ENCODE measurements at regions not wholly inside any gene's neighbourhood (a gene's known extent, or its start where the extent isn't known, plus 50 kb on each side); places are given as distances from the start of the nearest gene placed in this dataset.

- in situ Hi-C loops (cut with MboI): no loop called here
- CTCF ChIA-PET: no interaction called here
- H3K79me2 ChIP-seq (ENCODE audit: control insufficient read depth, insufficient read depth, low read length): no peaks in the 10 kb centered on the region
- intact Hi-C loops (cut with micrococcal nuclease; ENCODE audit: unreplicated experiment): no loop called here
- H3K36me3 ChIP-seq (ENCODE audit: control insufficient read depth in 2 of 2, insufficient read depth in 2 of 2, low read length in 1 of 2): no peaks in the 10 kb centered on the region
- no TSS peak for BruUV-seq (replicated peaks)
- H3K9me3 ChIP-seq (replicated peaks; ENCODE audit: control insufficient read depth, insufficient read depth, low read length): no peaks in the 10 kb centered on the region
- ATAC-seq: no peak
- H3K9ac ChIP-seq (ENCODE audit: control insufficient read depth, insufficient read depth, low read length): no peak overlapping the region
- H4K20me1 ChIP-seq (ENCODE audit: control insufficient read depth, insufficient read depth): no peaks in the 10 kb centered on the region
- POLR2A ChIA-PET: no interaction called here
- H3K4me1 ChIP-seq (ENCODE audit: control insufficient read depth, insufficient read depth, low read length): no peaks in the 10 kb centered on the region
- H3K4me2 ChIP-seq (ENCODE audit: control insufficient read depth, insufficient read depth): no peak overlapping the region
- H3K4me3 ChIP-seq: no peak overlapping the region
- TF ChIP-seq POU2F2 (IDR thresholded peaks at IDR 0.05; ENCODE audit: borderline replicate concordance, low read depth, low read length) (no peak), SIX5 (IDR thresholded peaks at IDR 0.05; ENCODE audit: low read depth, low read length, severe bottlenecking) (no peak), ZNF384 (IDR thresholded peaks at IDR 0.05; ENCODE audit: borderline replicate concordance, low read depth, low read length) (no peak), PBX3 (IDR thresholded peaks at IDR 0.05; ENCODE audit: insufficient replicate concordance, low read depth, low read length) (no peak)
- RAD21 ChIA-PET (ENCODE audit: unreplicated experiment): no interaction called here
- FAIRE-seq: no peak
- SMC1A ChIA-PET (ENCODE audit: uncharacterized antibody, unreplicated experiment): no interaction called here
- no peak overlapping the region for H2AFZ ChIP-seq (ENCODE audit: control insufficient read depth, low read depth, low read length)
- no peak overlapping the region for H3K27ac ChIP-seq (ENCODE audit: control insufficient read depth, insufficient read depth)
- no peak for DNase-seq (ENCODE audit: low read depth, low spot score)
- 36% methylated on average over 5 of the region's 5 CpGs for WGBS (ENCODE audit: insufficient coverage, insufficient replicate concordance, low lambda C conversion rate, missing lambda C conversion rate)
- H3K27me3 ChIP-seq (replicated peaks in 1 of 2; ENCODE audit: control insufficient read depth in 2 of 2, insufficient read depth in 2 of 2, low read length in 1 of 2): no peaks in the 10 kb centered on the region
Measured at GRCh38 chr4:182090186-182090585, 153.0 kb upstream of the TENM3 start.

- Histone ChIP-seq H3K36me3 (ENCODE audit: control insufficient read depth in 2 of 2, insufficient read depth in 2 of 2, low read length in 1 of 2) (no peaks in the 10 kb centered on the region), H3K27ac (ENCODE audit: control insufficient read depth, insufficient read depth) (no peak overlapping the region), H3K79me2 (ENCODE audit: control insufficient read depth, insufficient read depth, low read length) (no peaks in the 10 kb centered on the region), H3K9me3 (replicated peaks; ENCODE audit: control insufficient read depth, insufficient read depth, low read length) (no peaks in the 10 kb centered on the region), H4K20me1 (ENCODE audit: control insufficient read depth, insufficient read depth) (no peaks in the 10 kb centered on the region), H3K4me1 (ENCODE audit: control insufficient read depth, insufficient read depth, low read length) (no peaks in the 10 kb centered on the region), H2AFZ (ENCODE audit: control insufficient read depth, low read depth, low read length) (no peak overlapping the region), H3K9ac (ENCODE audit: control insufficient read depth, insufficient read depth, low read length) (no peak overlapping the region), H3K4me2 (ENCODE audit: control insufficient read depth, insufficient read depth) (no peak overlapping the region), H3K4me3 (no peak overlapping the region), H3K27me3 (replicated peaks in 1 of 2; ENCODE audit: control insufficient read depth in 2 of 2, insufficient read depth in 2 of 2, low read length in 1 of 2) (no peaks in the 10 kb centered on the region)
- FAIRE-seq: no peak
- DNase-seq (ENCODE audit: low read depth, low spot score): no peak
- in situ Hi-C loops (cut with MboI): no loop called here
- BruUV-seq (replicated peaks): no TSS peak
- TF ChIP-seq EP300 (IDR thresholded peaks at IDR 0.05; ENCODE audit: borderline replicate concordance in 1 of 2, control insufficient read depth in 1 of 2, low read depth in 2 of 2, low read length in 2 of 2): no peak
- ChIA-PET CTCF (no interaction called here), SMC1A (ENCODE audit: uncharacterized antibody, unreplicated experiment) (no interaction called here), POLR2A (no interaction called here), RAD21 (ENCODE audit: unreplicated experiment) (no interaction called here)
- no peak for ATAC-seq
- intact Hi-C loops (cut with micrococcal nuclease; ENCODE audit: unreplicated experiment): no loop called here
- WGBS (ENCODE audit: insufficient coverage, insufficient replicate concordance, low lambda C conversion rate, missing lambda C conversion rate): 3% methylated on average over 5 of the region's 5 CpGs
Measured at GRCh38 chr4:182091128-182091527, 152.1 kb upstream of the TENM3 start.

Measured in GM12878 (cell line).